GM12892 (cell line): ENCODE measurements at regions not wholly inside any gene's neighbourhood (a gene's known extent, or its start where the extent isn't known, plus 50 kb on each side); places are given as distances from the start of the nearest gene placed in this dataset.

ENCODE experiments used
- POLR2A ChIP-seq: IDR thresholded peaks from 2 replicates; pipeline ENCODE4 v1.6.1; 2011; ENCODE audit warnings: low read depth, low read length, control low read depth
- POLR2AphosphoS5 ChIP-seq: IDR thresholded peaks from 2 replicates; pipeline ENCODE4 v1.6.1; 2011; ENCODE audit warnings: low read depth, low read length, control low read depth
- TAF1 ChIP-seq: IDR thresholded peaks from 2 replicates; pipeline ENCODE4 v1.6.1; 2011; ENCODE audit warnings: low read depth, mild to moderate bottlenecking, control low read depth, low read length, borderline replicate concordance

DNA sequence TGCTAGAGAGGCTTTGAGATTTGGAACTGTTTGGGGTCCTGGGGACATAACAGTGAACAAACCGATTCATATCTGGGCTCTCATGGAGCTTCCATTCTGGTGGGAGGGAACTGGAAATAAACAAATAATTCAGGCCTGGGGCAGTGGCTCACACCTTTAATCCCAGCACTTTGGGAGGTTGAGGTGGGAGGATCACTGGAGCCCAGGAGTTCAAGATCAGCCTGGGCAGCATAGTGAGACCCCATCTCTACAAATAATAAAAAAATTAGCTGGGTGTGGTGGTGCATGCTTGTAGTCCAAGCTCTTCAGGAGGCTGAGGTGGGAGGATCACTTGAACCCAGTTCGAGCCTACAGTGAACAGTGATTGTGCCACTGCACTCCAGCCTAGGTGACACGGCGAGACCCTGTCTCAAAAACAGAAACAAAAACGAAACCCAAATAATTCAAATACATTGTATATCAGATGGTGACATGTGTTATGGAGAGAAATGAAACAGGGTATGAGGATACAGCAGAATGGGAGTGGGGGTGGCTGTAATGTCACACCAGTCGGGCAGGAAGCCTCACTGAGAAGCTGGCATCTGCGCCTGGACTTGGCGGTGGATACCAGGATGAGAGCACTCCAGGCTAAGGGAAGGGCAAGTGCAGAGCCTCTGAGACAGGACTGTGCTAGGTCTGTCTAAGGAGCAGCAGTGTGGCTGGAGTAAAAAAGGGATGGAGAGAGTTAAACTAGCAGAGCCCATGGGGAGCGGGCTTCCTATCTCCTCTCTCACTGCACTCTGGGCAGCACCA, 131.1 kb upstream of the ZNF536 start:
- TF ChIP-seq POLR2A (no peak), POLR2AphosphoS5 (no peak), TAF1 (no peak)
